GM21447 (cell line): ENCODE measurements at regions not wholly inside any gene's neighbourhood (a gene's known extent, or its start where the extent isn't known, plus 50 kb on each side); places are given as distances from the start of the nearest gene placed in this dataset.

Experiments used
- ATAC-seq: cut with Tn5 transposase; IDR thresholded peaks from one replicate; pipeline ENCODE4 v1.9.1; 2021; ENCODE audit not compliant: unreplicated experiment

GRCh38 chr3:178067721-178068120 lies 468.5 kb upstream of the KCNMB2 start:
- no peak for ATAC-seq

GRCh38 chr3:178072391-178073305 lies 463.6 kb upstream of the KCNMB2 start:
- ATAC-seq = no peak

- no peak for ATAC-seq
Observed at GRCh38 chr3:178073366-178073765, 462.9 kb upstream of the KCNMB2 start.

- ATAC-seq = no peak
Observed at GRCh38 chr3:178075344-178075743, 460.9 kb upstream of the KCNMB2 start.

- no peak for ATAC-seq
Observed at GRCh38 chr3:178078953-178079352, 457.3 kb upstream of the KCNMB2 start.

GRCh38 chr3:178079966-178080365 lies 456.3 kb upstream of the KCNMB2 start:
- no peak for ATAC-seq

GRCh38 chr3:178082326-178082906 lies 453.8 kb upstream of the KCNMB2 start:
- ATAC-seq = no peak

- ATAC-seq = no peak
Observed at GRCh38 chr3:178083906-178084866, 452.1 kb upstream of the KCNMB2 start.

- no peak for ATAC-seq
Observed at GRCh38 chr3:178084938-178085816, 451.1 kb upstream of the KCNMB2 start.

- ATAC-seq = no peak
Observed at GRCh38 chr3:178085817-178086123, 450.5 kb upstream of the KCNMB2 start.

- ATAC-seq = no peak
Observed at GRCh38 chr3:178086144-178086825, 450.0 kb upstream of the KCNMB2 start.

- ATAC-seq = no peak
Observed at GRCh38 chr3:178087376-178087775, 448.9 kb upstream of the KCNMB2 start.

GRCh38 chr3:178088963-178089362 lies 447.3 kb upstream of the KCNMB2 start:
- no peak for ATAC-seq

- no peak for ATAC-seq
Observed at GRCh38 chr3:178090899-178091298, 445.3 kb upstream of the KCNMB2 start.

- no peak for ATAC-seq
Observed at GRCh38 chr3:178095522-178095921, 440.7 kb upstream of the KCNMB2 start.

GRCh38 chr3:178096955-178097354 lies 439.3 kb upstream of the KCNMB2 start:
- no peak for ATAC-seq

GRCh38 chr3:178097576-178097975 lies 438.7 kb upstream of the KCNMB2 start:
- no peak for ATAC-seq

- ATAC-seq = no peak
Observed at GRCh38 chr3:178099274-178099673, 437.0 kb upstream of the KCNMB2 start.

GRCh38 chr3:178099862-178100261 lies 436.4 kb upstream of the KCNMB2 start:
- no peak for ATAC-seq

- ATAC-seq = no peak
Observed at GRCh38 chr3:178100908-178101307, 435.3 kb upstream of the KCNMB2 start.
